Hematopoietic multipotent progenitor cell treated with erythropoietin and hydrocortisone succinate and interleukin-3 and kit ligand, for 15 days (in vitro differentiated cells): ENCODE measurements at regions not wholly inside any gene's neighbourhood (a gene's known extent, or its start where the extent isn't known, plus 50 kb on each side); places are given as distances from the start of the nearest gene placed in this dataset.

Experiments used
- DNase-seq: peaks from one replicate; pipeline ENCODE4 v3.0.0-alpha.2; 2015; ENCODE audit warnings: low spot score

DNA sequence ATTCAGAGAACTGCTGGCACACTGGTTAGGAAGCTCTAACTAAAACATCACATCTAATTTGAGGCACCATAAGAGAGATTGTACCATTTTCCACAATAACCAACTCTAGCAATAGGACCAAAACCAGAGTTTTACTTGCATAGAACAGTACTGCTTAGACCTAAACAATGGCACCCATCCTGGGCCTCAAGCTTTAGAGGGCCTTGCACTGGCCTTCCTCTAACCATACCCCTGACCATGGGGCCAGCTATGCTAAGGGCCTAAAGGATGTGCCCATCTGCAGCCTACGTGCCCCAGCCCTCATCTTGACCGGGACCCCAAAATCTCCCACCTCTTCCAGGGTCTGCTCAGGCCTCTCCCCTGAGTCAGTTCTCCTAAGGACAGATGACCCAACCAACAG is 74.4 kb upstream of the ARHGAP32 start:
- DNase-seq = no peak

GRCh38 chr11:129265125-129265788 is 73.1 kb upstream of the ARHGAP32 start:
- no peak for DNase-seq

DNA sequence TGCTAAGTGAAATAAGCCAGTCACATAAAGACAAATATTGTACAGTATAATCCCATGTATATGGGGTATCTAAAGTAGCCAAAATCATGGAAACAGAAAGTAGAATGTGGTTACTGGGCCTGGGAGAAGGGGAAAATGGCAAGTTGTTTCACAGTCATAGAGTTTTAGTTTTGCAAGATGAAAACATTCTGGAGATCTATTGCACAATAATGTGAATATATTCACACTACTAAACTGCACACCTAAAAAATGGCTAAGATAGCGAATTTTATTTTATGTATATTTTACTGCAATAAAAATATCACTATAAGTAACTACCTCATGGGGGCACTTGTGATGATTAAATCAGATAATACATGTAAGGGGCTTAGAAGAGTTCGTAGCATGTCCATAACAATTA is 72.0 kb upstream of the ARHGAP32 start:
- DNase-seq = no peak

- no peak for DNase-seq
Measured at GRCh38 chr11:129260750-129261149, 68.6 kb upstream of the ARHGAP32 start.

- DNase-seq = no peak
Measured at GRCh38 chr11:129259931-129260348, 67.8 kb upstream of the ARHGAP32 start.

GRCh38 chr11:129258205-129258604 is 66.1 kb upstream of the ARHGAP32 start:
- DNase-seq = no peak

DNA sequence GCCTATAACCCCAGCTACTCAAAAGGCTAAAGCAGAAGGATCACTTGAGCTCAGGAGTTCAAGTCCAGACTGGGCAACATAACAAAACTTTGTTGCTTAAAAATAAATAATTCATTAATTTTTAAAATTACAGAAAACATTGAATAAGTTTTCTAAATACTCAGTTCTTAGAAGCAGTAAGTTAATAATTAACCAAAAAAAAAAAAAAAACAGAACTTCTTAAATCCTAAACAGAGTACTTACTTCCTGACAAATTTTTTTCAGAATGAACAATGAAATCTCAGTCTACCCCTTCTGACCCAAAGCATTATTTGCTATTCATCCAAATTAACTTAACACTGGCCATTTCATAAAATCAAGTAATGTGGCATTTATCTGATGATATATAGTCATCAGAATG is 65.4 kb upstream of the ARHGAP32 start:
- DNase-seq = no peak

- no peak for DNase-seq
Measured at GRCh38 chr11:129252621-129253020, 60.5 kb upstream of the ARHGAP32 start.

GRCh38 chr11:129251067-129251466 is 58.9 kb upstream of the ARHGAP32 start:
- no peak for DNase-seq

DNA sequence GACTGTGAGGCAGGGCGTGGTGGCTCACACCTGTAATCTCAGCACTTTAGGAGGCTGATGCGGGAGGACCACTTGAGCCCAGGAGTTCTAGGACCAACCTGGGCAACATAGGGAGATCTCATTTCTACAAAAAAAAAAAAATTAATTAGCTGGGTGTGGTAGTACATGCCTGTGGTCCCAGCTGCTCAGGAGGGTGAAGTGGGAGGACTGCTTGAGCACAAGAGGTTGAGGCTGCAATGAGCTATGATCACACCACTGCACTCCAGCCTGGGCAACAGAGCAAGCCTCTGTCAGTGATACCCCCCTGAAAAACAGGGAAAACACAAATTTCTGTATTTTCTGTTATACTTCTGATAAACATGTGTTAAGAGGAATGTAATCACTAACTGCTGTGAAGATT is 57.8 kb upstream of the ARHGAP32 start:
- no peak for DNase-seq

DNA sequence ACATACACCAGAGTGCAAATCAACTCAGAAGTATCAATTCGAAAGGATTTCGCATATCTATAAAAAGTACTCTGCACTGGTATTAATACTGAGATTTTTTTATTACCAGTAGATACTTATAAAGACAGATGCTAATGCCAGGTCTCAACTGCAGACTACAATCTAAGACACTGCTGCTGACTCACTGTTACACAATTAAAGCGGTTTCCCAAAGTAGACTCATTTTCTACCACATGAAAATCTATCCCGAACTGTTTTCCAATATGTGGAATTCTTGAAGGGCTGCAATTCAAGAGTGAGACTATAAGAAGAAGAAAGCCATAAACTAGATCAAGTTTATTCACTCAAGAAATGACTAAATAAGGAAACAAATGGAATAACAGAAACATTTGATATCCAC is 57.2 kb upstream of the ARHGAP32 start:
- no peak for DNase-seq

GRCh38 chr11:129248618-129249017 is 56.5 kb upstream of the ARHGAP32 start:
- DNase-seq = no peak

- no peak for DNase-seq
Measured at GRCh38 chr11:129247135-129247534, 55.0 kb upstream of the ARHGAP32 start.

DNA sequence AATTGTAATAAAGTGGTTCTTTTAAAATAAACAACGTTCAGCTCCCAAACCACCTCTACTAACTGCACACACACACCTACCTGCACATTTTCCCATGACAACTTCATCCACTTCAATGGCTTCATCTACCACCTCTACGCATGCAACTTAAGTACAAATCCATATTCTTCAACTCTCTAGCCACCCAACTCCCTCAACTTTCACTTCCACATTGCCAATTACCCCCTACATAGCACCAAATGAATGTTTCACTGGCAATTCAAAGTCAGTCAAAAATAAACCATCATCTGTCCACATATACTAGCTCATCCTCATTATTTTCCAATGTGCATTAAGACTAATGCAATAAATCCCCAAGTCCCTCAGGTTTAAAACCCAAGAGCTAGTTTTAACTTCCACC is 50.7 kb upstream of the ARHGAP32 start:
- no peak for DNase-seq
